HEK293 (cell line): ENCODE measurements at regions not wholly inside any gene's neighbourhood (a gene's known extent, or its start where the extent isn't known, plus 50 kb on each side); places are given as distances from the start of the nearest gene placed in this dataset.

Source experiments
- CTCF ChIA-PET: fragments of 350-600 bp; formaldehyde crosslinking; extraction: SDS; loops from one replicate; lab custom pipeline; 2021; ENCODE audit warnings: antibody characterized with exemption; lab: Yijun Ruan, JAX
- POLR2A ChIA-PET: fragments of 300-600 bp; formaldehyde crosslinking; extraction: SDS; loops from one replicate; lab custom pipeline; 2020; ENCODE audit warnings: antibody characterized with exemption, inconsistent platforms; lab: Yijun Ruan, JAX
- H3K27ac ChIP-seq: fragments of 200-500 bp; sonication (Bioruptor generic); 2 replicates; pipeline ENCODE4 v1.5.1; 2014; ENCODE audit warnings: low read depth, low read length, control low read depth, inconsistent platforms; ENCODE audit errors: extremely low read depth
- H3K36me3 ChIP-seq, 2 experiments: fragments of 200-500 bp in 1 of 2; sonication (Bioruptor generic) in 1 of 2; 1 replicate in 1 of 2; 2 replicates in 1 of 2; pipeline ENCODE4 v1.5.1; 2014 to 2017; ENCODE audit warnings: inconsistent platforms in 2 of 2, low read length in 2 of 2; ENCODE audit not compliant: control insufficient read depth in 2 of 2, insufficient read depth in 1 of 2
- H3K4me1 ChIP-seq: fragments of 200-500 bp; sonication (Bioruptor generic); 2 replicates; pipeline ENCODE4 v1.5.1; 2014; ENCODE audit warnings: mild to moderate bottlenecking, low read length, inconsistent platforms; ENCODE audit not compliant: control insufficient read depth, insufficient read depth
- H3K4me3 ChIP-seq: 2 replicates; pipeline ENCODE4 v1.5.1; 2011; ENCODE audit warnings: low read depth, mild to moderate bottlenecking, control low read depth, low read length, moderate library complexity
- H3K9me3 ChIP-seq: fragments of 200-500 bp; sonication (Bioruptor generic); 2 replicates; pipeline ENCODE4 v1.5.1; 2014; ENCODE audit warnings: low read depth, low read length, inconsistent platforms; ENCODE audit not compliant: control insufficient read depth, insufficient read depth
- BCL11A ChIP-seq: fragments of 450-650 bp; formaldehyde crosslinking; IDR thresholded peaks from 2 replicates; pipeline ENCODE4 v1.5.1; 2016; ENCODE audit warnings: low read depth, missing biosample characterization, missing genetic modification characterization
- EGR2 ChIP-seq: fragments of 450-650 bp; formaldehyde crosslinking; IDR thresholded peaks from 2 replicates; pipeline ENCODE4 v1.5.1; 2016; ENCODE audit warnings: low read depth, missing biosample characterization, missing genetic modification characterization
- HOXC10 ChIP-seq: sonication (generic); formaldehyde crosslinking; IDR thresholded peaks from 2 replicates; pipeline ENCODE4 v1.8.1; 2023; ENCODE audit warnings: mild to moderate bottlenecking, missing genetic modification reagents
- KLF7 ChIP-seq: fragments of 450-650 bp; formaldehyde crosslinking; IDR thresholded peaks from 2 replicates; pipeline ENCODE4 v1.5.1; 2016; ENCODE audit warnings: missing biosample characterization, missing genetic modification characterization, borderline replicate concordance
- MYNN ChIP-seq: fragments of 450-650 bp; formaldehyde crosslinking; IDR thresholded peaks from 2 replicates; pipeline ENCODE4 v1.5.1; 2016; ENCODE audit warnings: missing biosample characterization, missing genetic modification characterization, borderline replicate concordance
- REPIN1 ChIP-seq: fragments of 450-650 bp; formaldehyde crosslinking; IDR thresholded peaks from 2 replicates; pipeline ENCODE4 v1.5.1; 2017; ENCODE audit warnings: missing biosample characterization, missing genetic modification characterization, low read depth
- SETDB1 ChIP-seq: IDR thresholded peaks from one replicate; pipeline ENCODE4 v1.6.1; 2017; ENCODE audit warnings: mild to moderate bottlenecking, low read length, moderate library complexity, mixed read lengths; ENCODE audit not compliant: insufficient read length
- ZIC2 ChIP-seq: fragments of 450-650 bp; formaldehyde crosslinking; IDR thresholded peaks from 2 replicates; pipeline ENCODE4 v1.5.1; 2016; ENCODE audit warnings: missing biosample characterization, missing genetic modification characterization
- ZNF133 ChIP-seq: fragments of 450-650 bp; formaldehyde crosslinking; IDR thresholded peaks from 2 replicates; pipeline ENCODE4 v1.5.1; 2016; ENCODE audit warnings: missing biosample characterization, missing genetic modification characterization
- ZNF214 ChIP-seq: fragments of 450-650 bp; formaldehyde crosslinking; IDR thresholded peaks from 2 replicates; pipeline ENCODE4 v1.5.1; 2017; ENCODE audit warnings: missing biosample characterization, mild to moderate bottlenecking, missing genetic modification characterization, borderline replicate concordance
- ZNF311 ChIP-seq: fragments of 450-650 bp; formaldehyde crosslinking; IDR thresholded peaks from 2 replicates; pipeline ENCODE4 v1.5.1; 2017; ENCODE audit warnings: missing biosample characterization, missing genetic modification characterization, borderline replicate concordance
- ZNF394 ChIP-seq: fragments of 450-650 bp; formaldehyde crosslinking; IDR thresholded peaks from 2 replicates; pipeline ENCODE4 v1.5.1; 2016; ENCODE audit warnings: missing biosample characterization, missing genetic modification characterization, mild to moderate bottlenecking, moderate library complexity, borderline replicate concordance
- ZNF416 ChIP-seq: fragments of 450-650 bp; formaldehyde crosslinking; IDR thresholded peaks from 2 replicates; pipeline ENCODE4 v1.5.1; 2016; ENCODE audit warnings: missing biosample characterization, missing genetic modification characterization
- ZNF433 ChIP-seq: fragments of 450-650 bp; formaldehyde crosslinking; IDR thresholded peaks from 2 replicates; pipeline ENCODE4 v1.5.1; 2016; ENCODE audit warnings: missing biosample characterization, missing genetic modification characterization, low read depth
- ZNF555 ChIP-seq: fragments of 450-650 bp; formaldehyde crosslinking; conservative IDR thresholded peaks from 2 replicates; pipeline ENCODE4 v1.5.1; 2017; ENCODE audit warnings: missing biosample characterization, mild to moderate bottlenecking, missing genetic modification characterization, inconsistent platforms
- ZNF596 ChIP-seq: fragments of 450-650 bp; IDR thresholded peaks from 2 replicates; pipeline ENCODE4 v1.5.0; 2018; ENCODE audit warnings: missing biosample characterization, mild to moderate bottlenecking, missing genetic modification characterization, moderate library complexity
- ZNF768 ChIP-seq: fragments of 450-650 bp; formaldehyde crosslinking; IDR thresholded peaks from 2 replicates; pipeline ENCODE4 v1.5.1; 2018; ENCODE audit warnings: missing biosample characterization, mild to moderate bottlenecking, missing genetic modification characterization
- TF ChIP-seq, protein P1 (sequence below): fragments of 450-650 bp; formaldehyde crosslinking; IDR thresholded peaks from 2 replicates; pipeline ENCODE4 v1.5.1; 2016; ENCODE audit warnings: missing biosample characterization, missing genetic modification characterization
- TF ChIP-seq, protein P2 (sequence below): fragments of 450-650 bp; formaldehyde crosslinking; IDR thresholded peaks from 2 replicates; pipeline ENCODE4 v1.5.1; 2016; ENCODE audit warnings: missing biosample characterization, missing genetic modification characterization
- TF ChIP-seq, protein P3 (sequence below): fragments of 450-650 bp; formaldehyde crosslinking; IDR thresholded peaks from 2 replicates; pipeline ENCODE4 v1.5.0; 2017; ENCODE audit warnings: missing biosample characterization, missing genetic modification characterization, borderline replicate concordance
- TF ChIP-seq, protein P4 (sequence below): fragments of 450-650 bp; formaldehyde crosslinking; IDR thresholded peaks from 2 replicates; pipeline ENCODE4 v1.5.1; 2016; ENCODE audit warnings: missing biosample characterization, missing genetic modification characterization
- TF ChIP-seq, protein P5 (sequence below): fragments of 450-650 bp; formaldehyde crosslinking; IDR thresholded peaks from 2 replicates; pipeline ENCODE4 v1.5.1; 2016; ENCODE audit warnings: missing biosample characterization, missing genetic modification characterization

DNA sequence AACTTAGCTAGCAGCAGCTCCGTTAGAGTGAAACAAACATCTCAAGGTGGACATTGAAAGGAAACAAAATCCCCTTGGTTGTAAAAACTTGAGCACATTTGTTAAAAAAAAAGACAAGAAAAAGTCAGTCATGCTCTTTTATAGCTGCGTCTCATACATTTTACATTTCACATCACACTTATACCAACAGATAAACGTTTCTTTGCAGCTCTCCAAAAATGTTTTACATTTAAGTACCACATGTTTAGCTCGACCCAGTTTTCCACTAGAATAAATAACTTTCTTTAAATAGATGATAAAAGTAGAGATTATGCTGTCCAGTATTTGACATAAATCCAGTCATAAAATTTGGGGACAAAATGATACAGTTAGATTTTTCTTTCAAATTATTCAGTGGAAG, 297.0 kb upstream of the ST6GAL2 start:
- ChIA-PET POLR2A (no interaction called here), CTCF (no interaction called here)
- H3K27ac ChIP-seq = no peak overlapping the region
- no peak overlapping the region for H3K4me3 ChIP-seq
- TF ChIP-seq ZNF768 (no peak), REPIN1 (tag by site-specific recombination) (no peak), EGR2 (tag by site-specific recombination) (no peak), ZNF596 (tag by site-specific recombination) (no peak), ZNF214 (tag by site-specific recombination) (no peak), ZNF133 (no peak), ZNF433 (no peak), KLF7 (tag by site-specific recombination) (no peak), MYNN (tag by site-specific recombination) (no peak), HOXC10 (CRISPR knock-in tag) (no peak), BCL11A (tag by site-specific recombination) (no peak), SETDB1 (no peak), ZNF311 (tag by site-specific recombination) (no peak)
- TF ChIP-seq, protein P1, sequence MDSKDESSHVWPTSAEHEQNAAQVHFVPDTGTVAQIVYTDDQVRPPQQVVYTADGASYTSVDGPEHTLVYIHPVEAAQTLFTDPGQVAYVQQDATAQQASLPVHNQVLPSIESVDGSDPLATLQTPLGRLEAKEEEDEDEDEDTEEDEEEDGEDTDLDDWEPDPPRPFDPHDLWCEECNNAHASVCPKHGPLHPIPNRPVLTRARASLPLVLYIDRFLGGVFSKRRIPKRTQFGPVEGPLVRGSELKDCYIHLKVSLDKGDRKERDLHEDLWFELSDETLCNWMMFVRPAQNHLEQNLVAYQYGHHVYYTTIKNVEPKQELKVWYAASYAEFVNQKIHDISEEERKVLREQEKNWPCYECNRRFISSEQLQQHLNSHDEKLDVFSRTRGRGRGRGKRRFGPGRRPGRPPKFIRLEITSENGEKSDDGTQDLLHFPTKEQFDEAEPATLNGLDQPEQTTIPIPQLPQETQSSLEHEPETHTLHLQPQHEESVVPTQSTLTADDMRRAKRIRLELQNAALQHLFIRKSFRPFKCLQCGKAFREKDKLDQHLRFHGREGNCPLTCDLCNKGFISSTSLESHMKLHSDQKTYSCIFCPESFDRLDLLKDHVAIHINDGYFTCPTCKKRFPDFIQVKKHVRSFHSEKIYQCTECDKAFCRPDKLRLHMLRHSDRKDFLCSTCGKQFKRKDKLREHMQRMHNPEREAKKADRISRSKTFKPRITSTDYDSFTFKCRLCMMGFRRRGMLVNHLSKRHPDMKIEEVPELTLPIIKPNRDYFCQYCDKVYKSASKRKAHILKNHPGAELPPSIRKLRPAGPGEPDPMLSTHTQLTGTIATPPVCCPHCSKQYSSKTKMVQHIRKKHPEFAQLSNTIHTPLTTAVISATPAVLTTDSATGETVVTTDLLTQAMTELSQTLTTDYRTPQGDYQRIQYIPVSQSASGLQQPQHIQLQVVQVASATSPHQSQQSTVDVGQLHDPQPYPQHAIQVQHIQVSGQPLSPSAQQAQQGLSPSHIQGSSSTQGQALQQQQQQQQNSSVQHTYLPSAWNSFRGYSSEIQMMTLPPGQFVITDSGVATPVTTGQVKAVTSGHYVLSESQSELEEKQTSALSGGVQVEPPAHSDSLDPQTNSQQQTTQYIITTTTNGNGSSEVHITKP (tag by site-specific recombination) = no peak
- TF ChIP-seq, protein P2, sequence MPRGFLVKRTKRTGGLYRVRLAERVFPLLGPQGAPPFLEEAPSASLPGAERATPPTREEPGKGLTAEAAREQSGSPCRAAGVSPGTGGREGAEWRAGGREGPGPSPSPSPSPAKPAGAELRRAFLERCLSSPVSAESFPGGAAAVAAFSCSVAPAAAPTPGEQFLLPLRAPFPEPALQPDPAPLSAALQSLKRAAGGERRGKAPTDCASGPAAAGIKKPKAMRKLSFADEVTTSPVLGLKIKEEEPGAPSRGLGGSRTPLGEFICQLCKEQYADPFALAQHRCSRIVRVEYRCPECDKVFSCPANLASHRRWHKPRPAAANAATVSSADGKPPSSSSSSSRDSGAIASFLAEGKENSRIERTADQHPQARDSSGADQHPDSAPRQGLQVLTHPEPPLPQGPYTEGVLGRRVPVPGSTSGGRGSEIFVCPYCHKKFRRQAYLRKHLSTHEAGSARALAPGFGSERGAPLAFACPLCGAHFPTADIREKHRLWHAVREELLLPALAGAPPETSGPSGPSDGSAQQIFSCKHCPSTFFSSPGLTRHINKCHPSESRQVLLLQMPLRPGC (tag by site-specific recombination) = no peak
- TF ChIP-seq, protein P3, sequence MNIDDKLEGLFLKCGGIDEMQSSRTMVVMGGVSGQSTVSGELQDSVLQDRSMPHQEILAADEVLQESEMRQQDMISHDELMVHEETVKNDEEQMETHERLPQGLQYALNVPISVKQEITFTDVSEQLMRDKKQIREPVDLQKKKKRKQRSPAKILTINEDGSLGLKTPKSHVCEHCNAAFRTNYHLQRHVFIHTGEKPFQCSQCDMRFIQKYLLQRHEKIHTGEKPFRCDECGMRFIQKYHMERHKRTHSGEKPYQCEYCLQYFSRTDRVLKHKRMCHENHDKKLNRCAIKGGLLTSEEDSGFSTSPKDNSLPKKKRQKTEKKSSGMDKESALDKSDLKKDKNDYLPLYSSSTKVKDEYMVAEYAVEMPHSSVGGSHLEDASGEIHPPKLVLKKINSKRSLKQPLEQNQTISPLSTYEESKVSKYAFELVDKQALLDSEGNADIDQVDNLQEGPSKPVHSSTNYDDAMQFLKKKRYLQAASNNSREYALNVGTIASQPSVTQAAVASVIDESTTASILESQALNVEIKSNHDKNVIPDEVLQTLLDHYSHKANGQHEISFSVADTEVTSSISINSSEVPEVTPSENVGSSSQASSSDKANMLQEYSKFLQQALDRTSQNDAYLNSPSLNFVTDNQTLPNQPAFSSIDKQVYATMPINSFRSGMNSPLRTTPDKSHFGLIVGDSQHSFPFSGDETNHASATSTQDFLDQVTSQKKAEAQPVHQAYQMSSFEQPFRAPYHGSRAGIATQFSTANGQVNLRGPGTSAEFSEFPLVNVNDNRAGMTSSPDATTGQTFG = no peak
- TF ChIP-seq, protein P4, sequence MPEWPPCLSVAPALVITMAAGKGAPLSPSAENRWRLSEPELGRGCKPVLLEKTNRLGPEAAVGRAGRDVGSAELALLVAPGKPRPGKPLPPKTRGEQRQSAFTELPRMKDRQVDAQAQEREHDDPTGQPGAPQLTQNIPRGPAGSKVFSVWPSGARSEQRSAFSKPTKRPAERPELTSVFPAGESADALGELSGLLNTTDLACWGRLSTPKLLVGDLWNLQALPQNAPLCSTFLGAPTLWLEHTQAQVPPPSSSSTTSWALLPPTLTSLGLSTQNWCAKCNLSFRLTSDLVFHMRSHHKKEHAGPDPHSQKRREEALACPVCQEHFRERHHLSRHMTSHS (tag by site-specific recombination) = no peak
- H3K9me3 ChIP-seq = no peaks in the 10 kb centered on the region
- H3K4me1 ChIP-seq = no peaks in the 10 kb centered on the region
- H3K36me3 ChIP-seq = no peaks in the 10 kb centered on the region

DNA sequence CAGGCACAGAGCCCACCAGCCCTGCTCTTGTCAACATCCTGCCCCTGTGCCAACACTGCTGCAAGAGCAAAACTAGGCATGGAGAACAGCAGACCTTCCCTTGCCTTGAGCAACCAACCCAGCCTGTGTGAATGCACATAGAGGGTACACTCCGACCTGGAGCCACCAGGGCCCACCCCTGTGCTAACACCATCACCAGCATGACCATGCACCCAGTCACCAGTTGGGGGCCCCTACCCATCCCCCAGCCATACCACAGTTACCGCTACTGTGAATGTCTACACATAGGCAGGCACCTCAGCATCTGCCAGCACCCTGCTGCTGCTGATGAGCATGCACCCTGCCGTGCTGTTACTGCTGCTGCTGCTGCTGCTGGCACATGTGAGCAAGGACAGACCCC, 301.9 kb upstream of the ST6GAL2 start:
- Histone ChIP-seq H3K9me3 (no peaks in the 10 kb centered on the region), H3K4me1 (no peaks in the 10 kb centered on the region), H3K4me3 (no peak overlapping the region), H3K27ac (no peak overlapping the region), H3K36me3 (no peaks in the 10 kb centered on the region)
- CTCF ChIA-PET = no interaction called here
- POLR2A ChIA-PET = no interaction called here
- TF ChIP-seq, protein P5, sequence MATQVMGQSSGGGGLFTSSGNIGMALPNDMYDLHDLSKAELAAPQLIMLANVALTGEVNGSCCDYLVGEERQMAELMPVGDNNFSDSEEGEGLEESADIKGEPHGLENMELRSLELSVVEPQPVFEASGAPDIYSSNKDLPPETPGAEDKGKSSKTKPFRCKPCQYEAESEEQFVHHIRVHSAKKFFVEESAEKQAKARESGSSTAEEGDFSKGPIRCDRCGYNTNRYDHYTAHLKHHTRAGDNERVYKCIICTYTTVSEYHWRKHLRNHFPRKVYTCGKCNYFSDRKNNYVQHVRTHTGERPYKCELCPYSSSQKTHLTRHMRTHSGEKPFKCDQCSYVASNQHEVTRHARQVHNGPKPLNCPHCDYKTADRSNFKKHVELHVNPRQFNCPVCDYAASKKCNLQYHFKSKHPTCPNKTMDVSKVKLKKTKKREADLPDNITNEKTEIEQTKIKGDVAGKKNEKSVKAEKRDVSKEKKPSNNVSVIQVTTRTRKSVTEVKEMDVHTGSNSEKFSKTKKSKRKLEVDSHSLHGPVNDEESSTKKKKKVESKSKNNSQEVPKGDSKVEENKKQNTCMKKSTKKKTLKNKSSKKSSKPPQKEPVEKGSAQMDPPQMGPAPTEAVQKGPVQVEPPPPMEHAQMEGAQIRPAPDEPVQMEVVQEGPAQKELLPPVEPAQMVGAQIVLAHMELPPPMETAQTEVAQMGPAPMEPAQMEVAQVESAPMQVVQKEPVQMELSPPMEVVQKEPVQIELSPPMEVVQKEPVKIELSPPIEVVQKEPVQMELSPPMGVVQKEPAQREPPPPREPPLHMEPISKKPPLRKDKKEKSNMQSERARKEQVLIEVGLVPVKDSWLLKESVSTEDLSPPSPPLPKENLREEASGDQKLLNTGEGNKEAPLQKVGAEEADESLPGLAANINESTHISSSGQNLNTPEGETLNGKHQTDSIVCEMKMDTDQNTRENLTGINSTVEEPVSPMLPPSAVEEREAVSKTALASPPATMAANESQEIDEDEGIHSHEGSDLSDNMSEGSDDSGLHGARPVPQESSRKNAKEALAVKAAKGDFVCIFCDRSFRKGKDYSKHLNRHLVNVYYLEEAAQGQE (tag by site-specific recombination) = no peak
- no peak for TF ChIP-seq ZIC2 (tag by site-specific recombination)
- no peak for TF ChIP-seq ZNF555 (tag by site-specific recombination)
- no peak for TF ChIP-seq ZNF416 (tag by site-specific recombination)
- no peak for TF ChIP-seq ZNF394 (tag by site-specific recombination)
